Peyer's patch (tissue), 4 donors: ENCODE measurements at regions not wholly inside any gene's neighbourhood (a gene's known extent, or its start where the extent isn't known, plus 50 kb on each side); places are given as distances from the start of the nearest gene placed in this dataset.

Experiments
- CTCF ChIP-seq, 6 experiments: fragments of 450-650 bp in 4 of 6; fragments of 200-600 bp in 2 of 6; sonication (generic) in 1 of 6; IDR thresholded peaks; one replicate each; pipeline ENCODE4 v1.5.1; 2017 to 2019; ENCODE audit warnings: antibody characterized with exemption in 6 of 6, mild to moderate bottlenecking in 3 of 6, moderate library complexity in 1 of 6
- POLR2A ChIP-seq, 2 donors: fragments of 450-650 bp; IDR thresholded peaks; one replicate each; pipeline ENCODE4 v1.5.1; 2017; ENCODE audit warnings: antibody characterized with exemption in 2 of 2, mild to moderate bottlenecking in 2 of 2, moderate library complexity in 2 of 2

- no peak for TF ChIP-seq CTCF (IDR thresholded peaks at IDR 0.05)
- TF ChIP-seq POLR2A (IDR thresholded peaks at IDR 0.05): no peak
Measured at GRCh38 chr19:46955813-46956371, 63.7 kb upstream of the NPAS1 start.
